Inflammatory macrophage treated with lipopolysaccharide for 4 hours (primary cell): ENCODE measurements at regions not wholly inside any gene's neighbourhood (a gene's known extent, or its start where the extent isn't known, plus 50 kb on each side); places are given as distances from the start of the nearest gene placed in this dataset.
"Not testable (repeated sequence)": the region's sequence is repeated elsewhere in the genome, so short reads cannot be mapped to it uniquely, and the experiment has no call there.

Experiments
- DNase-seq: peaks from one replicate; pipeline ENCODE4 v3.0.0-alpha.2; 2020

DNA sequence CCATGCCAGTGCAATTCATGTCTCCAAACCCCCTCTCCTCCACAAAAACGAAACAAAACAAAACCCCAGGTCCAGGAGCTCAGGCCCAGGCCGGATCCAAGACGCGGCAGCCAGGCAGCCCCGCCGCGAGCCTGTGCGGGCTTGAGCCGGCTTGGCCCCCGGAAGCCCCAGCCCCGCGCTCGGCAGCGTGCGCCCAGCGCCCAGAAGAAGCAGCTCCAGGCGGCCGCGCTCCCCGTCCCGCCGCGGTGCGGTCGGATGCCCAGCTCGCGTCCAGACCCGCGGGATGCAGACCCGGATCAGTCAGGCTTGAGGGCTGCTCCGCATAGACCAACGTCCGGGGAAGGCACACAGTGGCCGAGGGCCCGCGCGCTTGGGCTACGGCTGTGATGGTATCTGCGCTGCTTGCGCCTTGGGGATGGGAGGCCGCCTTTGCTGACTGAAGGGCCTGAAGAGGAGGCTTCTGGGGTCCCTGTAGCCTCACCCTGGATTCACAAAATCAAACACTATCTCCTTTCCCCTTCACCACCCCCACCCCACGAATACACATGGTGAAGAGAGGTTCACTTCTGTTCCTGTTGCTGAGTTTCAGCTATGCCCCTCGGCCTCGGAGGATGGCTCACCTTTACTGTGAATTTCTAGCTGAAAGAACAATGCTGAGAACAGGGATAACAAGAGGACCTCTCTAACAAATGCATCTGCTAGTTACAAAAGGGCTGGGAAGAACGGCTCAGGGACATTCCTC is 79.9 kb upstream of the EN2 start:
- no peak for DNase-seq

DNA sequence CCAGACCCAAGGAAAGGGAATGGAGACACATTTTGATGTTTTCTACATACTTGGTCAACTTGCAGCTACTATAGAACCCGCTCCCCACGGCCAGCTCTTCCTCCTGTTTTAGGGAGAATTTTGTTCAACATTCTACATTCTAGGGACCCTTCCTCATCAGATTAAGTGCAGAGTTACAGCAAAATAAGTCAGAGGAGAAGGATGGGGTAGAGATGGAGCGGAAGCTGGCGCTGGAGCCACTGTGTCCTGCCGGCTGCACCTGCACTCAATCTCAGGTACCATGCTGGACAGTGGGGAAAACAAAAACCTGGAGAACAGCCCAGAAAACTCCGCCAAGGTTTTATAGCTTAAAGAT is 79.4 kb upstream of the EN2 start:
- DNase-seq: no peak

DNA sequence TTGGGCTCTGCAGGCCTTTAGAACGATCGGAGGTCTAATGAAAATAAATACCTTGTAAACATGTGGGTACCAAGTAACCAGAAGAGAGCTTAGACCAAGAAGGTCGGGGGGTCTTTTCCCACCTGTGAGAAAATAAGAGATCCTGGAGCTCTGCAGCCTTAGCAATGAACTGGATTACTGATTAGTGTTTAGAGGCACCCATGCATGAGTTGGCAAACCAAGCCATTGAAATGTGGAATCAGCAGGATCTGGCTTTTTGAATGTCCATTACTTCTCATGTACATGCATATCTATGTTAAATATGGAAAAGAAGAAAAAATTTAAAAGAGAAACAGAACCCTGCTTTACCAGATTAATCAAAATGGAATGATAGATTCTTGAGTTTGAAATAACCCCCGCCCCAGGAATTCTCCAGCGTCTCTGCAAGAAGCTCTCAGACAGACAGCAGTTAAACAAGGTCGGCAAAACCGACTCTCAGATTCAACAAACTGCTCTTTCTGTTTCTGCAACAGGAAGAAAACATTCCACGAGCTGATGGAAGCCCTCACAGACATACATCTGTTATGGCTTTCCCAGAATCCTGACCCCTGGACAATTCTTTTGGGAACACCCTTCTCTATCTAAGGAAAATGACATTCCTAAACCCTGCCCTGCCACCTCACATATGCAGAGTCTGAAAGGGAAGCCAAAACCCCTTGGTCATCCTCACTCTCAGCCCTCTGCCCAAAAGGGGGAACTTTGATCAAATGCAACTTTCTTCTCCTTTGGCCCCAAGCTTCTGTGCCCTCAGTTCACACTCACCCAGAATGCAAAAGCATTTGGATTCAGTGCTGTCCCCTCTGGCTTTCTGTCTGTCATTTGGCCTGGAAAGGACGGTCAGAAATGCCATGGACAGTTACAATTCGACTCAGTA is 78.7 kb upstream of the EN2 start:
- DNase-seq: no peak

DNA sequence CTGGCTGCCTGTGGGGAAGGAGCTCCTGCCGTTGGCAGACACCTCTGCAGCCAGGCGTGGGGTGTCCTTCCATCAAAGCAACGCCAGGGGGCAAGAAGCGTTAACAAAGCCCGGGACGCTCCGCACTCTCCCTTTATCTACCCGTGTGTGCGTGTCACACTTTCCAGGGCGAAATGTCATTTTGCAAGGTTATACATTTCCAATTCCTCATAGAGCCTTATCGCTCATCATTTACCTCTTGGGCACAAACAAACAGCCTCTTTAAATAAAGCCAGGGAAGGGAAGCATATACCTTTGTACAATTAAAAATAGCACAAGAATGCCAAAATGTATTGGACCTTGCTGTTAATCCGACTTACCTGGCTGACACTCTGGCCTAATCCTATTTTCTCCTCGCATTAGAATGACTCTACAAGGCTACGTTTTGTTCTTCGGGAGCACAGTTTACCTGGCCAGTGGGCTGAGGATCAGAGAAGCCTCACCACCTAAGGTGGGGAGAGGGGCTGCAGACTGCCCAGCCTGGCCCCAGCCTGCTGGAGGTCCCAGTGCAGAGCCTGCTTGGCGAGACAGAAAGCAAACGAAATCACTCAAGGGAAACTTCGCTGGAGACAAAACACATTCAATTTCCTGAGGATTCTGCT is 77.6 kb upstream of the EN2 start:
- DNase-seq: peak; percentile 77

DNA sequence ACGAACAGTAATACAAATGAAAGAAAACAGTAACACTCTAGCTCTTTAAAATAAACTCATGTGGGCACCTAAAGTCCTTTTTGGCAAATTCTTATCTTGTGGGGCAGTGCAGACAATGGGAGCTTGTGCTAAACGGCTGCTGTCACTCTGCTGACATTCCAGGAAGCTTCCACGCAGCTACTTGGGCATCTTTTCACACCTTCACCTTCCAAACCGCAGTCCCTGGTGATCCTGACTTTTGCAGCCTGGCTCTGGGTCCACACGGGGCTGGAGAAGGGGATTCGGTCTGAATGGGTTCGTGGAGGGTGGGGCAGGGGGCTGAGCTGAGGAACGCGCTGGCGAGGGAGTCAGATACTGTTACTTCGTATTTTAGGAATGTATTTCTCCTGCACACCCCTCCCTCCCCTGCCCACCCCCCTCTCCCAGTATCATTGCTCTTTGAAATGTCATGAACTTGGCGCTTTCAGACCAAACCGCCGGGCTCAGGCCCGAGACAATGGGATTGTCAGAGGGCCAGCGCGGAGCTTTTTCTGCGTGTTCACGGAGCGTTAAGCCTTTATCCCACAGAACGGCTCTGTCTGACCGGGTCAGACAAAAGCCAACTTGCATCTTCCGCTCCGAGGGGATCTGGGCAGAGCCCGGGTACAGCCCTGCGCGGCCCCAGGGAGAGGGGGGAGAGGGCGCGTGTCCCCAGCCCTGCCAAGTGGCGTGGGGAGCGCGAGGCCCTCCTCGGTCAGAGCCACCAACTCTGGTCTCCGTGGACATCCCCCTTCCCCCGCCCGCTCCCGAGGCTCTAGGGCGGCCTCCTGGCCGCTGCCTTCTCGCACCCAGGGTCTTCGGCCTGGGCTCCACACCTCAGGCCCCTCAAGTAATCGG is 76.7 kb upstream of the EN2 start:
- no peak for DNase-seq

DNA sequence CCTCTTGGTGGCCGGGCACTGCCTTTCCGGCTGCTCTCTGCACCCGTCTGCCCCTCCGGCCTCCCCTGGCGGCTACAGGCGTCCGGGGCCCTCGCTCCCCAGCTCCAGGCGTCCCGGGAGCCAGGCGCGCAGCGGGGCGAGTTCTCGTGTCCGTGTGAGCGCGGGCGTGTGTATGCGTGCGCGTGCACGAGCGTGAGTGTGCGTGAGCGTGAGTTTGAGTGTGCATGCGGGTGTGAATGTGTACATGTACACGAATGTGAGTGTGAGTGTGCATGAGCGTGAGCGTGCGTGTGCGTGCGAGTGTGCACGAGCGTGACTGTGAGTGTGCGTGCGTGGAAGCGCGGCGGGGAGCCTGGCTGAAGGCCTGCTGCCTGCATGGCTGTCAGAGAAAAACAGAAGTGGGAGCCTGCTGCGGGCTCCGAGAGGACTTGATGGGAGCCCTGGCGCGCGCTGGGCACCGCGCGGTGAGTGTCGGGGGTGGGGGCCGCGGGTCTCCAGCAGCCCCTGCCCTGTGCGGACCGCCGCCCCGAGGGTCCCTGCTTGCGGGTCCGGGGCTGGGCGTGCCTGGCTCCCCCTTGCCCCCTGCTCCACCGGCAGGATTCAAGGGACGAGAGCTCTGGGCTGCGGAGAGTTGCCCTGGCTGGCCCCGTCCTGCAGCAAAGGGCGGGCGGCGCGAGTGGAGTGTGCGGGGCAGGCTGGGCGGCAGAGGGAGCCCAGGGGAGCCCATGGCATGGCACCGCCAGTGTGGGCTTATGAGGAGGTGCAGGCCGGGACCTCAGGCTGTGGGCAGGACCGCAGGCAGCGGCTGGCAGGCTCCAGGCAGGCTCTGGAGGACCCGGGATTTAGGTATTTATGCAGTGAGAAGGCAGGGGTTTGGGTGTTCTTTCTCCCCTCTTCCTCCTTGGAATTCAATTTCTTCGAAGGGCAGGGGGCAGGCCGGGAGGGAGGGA is 75.8 kb upstream of the EN2 start:
- no peak for DNase-seq

DNA sequence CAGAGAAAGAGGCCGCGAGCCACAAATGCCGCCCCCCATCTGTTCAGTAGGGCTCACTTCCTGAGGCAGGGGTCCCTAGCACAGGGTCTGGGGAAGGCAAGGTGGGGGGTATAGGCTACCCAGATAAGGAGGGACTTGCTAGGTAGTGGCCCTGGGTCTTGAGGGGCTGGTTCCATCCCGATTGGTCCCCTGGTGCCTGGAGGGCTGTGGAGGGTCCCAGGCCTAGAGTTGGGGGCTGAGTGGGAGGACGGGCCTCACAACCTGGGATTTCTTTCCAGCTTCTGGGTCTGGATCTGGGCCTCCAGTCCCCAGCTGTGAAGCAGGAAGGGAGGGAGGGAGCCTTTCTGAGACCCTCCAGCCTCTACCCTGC is 75.1 kb upstream of the EN2 start:
- no peak for DNase-seq

DNA sequence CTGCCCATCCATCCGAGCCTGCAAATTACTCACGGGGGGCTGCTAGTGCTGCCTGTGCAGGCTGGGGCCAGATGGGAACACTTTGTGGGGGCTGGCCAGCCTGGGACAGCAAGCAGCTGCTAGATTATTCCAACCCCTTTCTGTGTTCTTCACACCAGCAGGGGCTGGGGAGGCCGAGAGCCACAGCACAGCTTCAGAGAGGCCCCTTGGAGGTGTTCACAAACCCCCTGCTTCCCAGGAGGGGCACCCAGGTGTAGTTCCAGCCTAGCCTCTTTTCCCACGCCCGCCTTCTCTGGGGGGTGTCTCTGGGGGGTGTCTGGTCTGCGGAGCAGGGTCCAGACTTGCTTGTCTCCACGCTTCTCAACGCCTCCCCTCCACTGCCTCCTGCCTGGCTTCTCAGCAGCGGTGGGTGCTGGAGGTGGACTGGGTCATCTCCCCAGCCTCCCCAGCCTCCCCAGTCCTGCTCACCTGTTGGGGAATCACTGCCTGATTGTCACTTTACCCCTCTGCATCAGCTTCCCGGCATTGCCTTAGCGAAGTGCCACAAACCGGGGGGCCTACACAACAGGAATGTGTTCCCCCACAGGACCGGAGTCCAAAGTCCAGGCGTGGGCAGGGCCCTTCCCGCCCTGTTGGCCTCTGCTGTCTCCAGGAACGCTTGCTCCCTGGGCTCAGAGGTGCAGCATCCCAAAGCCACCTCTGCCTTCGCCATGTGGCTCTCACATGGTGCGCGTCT is 74.0 kb upstream of the EN2 start:
- DNase-seq: no peak

DNA sequence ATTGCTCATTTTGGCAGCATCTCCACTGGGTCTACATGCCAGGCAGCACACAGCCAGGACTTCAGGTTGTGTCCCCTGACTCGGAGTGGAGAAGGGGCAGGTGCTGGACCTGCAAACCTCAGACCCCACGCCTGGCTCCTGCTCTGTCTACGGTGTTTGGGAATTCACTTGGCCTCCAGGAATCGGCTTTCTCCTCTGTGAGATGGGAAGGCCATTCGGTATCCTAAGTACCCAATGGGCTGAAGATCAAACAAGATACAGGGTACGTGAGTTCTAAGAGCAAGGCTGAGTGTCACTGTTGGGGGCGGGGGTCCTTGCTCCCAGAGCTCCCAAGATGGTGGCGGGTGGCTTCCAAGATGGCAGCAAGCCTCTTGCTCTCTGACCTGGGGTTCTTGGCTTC is 73.2 kb upstream of the EN2 start:
- DNase-seq: no peak

DNA sequence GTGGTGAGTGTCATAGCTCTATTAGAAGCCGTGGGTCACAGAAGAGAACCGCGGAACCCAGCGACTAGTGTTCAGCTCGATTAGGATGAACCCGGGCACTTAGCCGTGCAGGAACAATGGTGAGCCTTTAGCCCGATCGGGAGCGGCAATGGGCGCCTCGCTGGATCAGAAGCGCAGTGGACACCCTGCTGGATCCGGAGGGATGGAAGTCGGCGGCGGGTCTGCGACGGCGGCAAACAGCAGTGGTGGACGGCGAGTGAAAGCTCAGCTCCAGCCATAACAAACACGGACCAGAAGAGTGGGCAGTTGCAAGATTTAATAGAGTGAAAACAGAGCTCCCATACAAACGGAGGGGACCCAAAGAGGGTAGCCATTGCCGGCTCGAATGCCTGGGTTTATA is 72.7 kb upstream of the EN2 start:
- DNase-seq: not testable (repeated sequence)

DNA sequence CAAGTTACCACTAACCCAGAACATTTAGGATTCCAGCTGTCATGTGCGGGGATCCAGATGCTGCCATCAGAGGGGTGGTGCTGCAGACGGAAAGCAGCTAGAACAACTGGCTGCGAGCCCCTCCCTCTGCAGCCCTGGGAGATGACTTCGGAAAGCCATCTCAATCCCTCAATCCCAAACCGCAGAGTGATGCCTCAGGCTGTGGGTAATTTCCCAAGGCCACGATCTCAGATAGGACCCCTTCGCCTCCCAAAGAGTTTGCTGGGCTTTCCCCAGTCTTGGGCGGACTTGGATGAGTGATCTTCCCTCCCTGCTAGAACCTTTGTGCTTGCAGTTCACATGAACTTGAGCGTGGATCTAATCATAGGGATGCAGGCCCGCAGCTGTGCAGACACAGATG is 71.3 kb upstream of the EN2 start:
- no peak for DNase-seq

DNA sequence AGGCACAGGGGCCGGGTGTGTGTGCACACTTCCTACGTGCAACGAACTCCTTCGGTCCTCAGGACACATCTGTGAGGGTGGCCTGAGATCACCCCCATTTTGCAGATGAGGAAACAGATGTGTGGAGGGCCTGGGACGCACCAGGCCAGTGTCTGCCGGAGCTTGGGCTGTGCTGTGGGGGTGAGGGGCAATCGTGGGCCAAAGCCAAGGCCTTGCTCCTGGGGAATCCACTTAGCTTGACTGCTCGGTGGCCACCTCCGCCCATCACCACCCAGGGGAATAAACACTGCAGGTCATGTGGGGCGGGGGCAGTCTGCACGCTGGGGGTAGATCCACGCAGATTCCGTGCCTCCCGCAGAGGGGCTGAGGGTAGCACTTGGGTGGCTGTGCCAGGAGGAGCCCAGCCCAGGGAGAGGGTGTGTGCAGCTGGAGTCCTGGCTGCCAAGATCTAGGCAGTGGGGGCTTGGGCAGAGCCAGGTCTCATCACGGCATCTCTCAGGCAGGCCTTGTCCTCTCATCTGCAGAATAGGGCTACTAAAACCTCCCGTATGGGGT is 70.8 kb upstream of the EN2 start:
- DNase-seq: no peak

DNA sequence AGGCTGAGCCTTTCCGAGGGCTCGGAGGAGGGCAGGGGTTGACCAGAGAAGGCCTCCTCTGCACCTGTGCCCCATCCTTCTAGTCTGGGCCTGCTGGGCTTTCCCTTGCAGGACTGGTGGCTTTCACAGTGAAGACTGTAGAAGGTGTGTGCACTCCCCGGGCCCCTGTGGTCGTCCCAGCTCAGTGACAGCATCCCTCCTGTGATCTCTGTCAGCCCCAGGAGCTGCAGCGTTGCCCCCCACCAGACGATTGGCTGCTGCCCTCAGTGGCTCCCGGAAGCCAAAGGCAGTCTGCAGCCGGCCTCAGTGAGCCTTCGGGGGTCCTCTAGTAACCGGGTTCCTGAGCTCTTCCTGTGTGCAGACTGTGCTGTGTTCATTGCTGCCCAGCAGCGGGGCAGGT is 69.4 kb upstream of the EN2 start:
- no peak for DNase-seq

DNA sequence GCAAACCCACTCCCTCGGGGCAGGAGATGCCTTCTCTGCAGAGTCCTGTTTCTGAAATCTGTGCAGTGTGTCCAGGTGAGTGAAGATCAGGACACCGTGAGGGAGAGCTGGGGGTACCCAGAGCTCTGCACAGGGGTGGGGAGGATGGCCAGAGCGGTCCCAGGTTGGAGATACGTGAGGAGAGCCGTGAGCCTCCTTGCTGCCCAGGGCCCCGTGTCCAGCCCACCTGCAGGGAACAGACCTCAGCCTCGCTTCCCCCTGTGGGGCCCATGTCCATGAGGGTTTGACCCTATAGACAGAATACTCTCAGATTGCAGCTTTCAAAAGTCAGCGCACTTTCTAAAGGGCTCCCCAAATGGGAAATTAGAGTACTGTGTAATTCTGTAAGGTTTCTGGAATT is 66.5 kb upstream of the EN2 start:
- DNase-seq: no peak

DNA sequence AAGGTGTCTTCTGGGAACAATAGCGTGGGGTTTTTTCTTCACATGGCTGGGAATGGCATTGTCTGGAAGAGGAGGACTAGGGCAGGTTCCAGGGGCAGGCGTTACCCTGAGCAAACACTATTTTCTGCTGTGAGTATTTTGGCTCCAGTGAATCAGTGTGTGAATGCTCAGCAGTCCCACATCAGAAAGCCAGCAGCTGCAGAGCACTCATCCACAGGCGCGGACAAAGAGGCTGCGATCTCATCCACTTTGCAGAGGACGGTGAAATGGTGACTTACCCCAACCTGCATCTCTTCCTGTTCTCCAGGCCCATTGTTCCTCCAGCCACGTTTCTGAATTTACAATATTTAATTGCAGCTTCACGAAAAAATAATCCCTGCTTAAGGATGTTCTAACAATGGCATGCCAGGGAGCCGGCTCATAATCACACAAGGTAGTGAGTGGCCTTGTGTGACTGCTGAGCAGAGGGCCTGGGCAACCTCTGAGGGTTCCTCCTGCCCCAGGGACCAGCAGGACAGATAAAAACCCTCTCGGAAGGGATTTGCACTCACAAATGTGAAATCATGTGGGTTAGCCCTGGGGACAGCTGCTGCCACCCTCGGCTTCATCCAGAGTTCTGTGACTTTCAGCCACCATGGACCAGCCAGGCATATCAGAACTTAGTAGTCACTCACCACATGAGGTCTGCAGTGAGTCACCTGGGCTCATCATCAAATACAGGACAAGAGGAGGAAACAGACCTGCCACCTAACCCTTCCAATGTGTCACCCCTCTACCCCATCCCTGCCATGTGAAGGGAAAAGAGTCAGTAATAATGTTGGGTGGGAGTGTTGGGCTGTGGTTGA is 65.0 kb upstream of the EN2 start:
- DNase-seq: no peak

DNA sequence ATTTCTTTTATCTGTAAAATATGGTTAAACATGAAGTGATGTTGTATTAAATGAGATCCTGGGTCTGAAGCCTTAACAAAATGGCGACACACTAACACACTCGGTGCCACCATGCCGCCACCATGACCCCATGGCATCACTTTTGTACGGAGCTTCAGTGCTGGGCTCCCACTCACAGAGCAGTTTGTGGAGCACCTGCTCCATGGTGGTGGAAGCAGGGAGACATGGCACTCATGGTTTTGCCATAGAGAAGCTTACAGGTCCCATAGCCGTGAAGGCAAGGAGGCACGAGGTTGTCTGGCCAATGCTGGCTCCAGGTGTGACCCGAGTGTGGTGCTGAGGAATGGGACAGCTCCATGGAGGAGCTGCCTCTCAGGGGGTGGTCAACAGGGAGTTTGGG is 63.5 kb upstream of the EN2 start:
- no peak for DNase-seq

DNA sequence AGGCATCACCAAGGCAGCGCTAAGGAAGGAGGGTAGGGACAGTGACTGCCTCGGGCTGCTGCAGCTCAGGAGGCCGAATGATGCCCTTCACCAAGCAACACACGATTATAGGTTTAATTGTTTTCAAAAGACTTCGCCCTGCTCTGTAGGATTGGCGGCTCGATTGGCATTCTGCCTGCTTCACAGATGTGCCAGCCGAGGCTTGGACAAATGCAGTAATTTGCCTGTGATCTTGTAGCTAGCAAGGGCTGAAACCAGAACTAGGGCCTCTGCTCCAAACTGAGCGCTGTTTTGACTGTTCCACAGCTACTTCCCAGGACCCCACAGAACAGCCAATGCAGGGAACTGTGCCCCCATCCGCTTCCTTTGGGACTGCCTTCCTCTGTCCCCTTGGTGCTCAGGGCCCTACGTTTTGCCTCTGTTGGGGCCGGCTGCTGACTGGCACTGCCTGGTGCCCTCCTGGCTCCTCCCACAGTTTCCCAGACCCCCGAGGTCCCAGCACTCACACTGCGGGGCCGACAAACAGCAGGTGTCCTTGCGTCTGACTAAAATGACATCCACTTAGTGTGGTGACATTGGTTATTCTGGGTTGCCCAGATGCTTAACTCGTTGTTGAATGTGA is 62.6 kb upstream of the EN2 start:
- DNase-seq: no peak

DNA sequence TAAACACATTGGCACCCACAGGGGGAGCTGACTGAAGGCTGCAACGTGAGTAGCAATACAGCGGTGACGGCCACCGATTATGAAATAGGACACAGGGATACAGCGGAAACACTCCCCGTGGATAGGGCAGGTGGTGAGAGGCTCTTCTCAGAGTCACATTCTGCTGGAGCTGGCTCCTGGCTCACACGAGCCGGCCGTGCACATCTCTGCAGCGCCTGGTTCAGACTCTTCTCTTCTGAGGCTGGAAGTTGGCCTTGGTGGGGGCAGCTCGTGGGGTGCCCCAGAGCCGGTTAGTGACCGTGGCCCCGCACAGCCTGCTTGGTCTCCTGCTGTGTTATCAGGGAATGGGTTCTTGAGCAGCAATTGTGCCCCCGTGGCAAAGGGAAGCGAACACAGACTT is 61.3 kb upstream of the EN2 start:
- no peak for DNase-seq
